Nephron (organoid): ENCODE measurements at regions not wholly inside any gene's neighbourhood (a gene's known extent, or its start where the extent isn't known, plus 50 kb on each side); places are given as distances from the start of the nearest gene placed in this dataset.
A peak's percentile ranks its signal among the peaks of the same experiment; 100 is the strongest.

Experiments used
- H3K27ac Mint-ChIP-seq, 3 experiments: 2 replicates each; pipeline ENCODE4 v1.8.0; 2020; ENCODE audit warnings: mixed read lengths in 3 of 3, mild to moderate bottlenecking in 2 of 3, moderate library complexity in 1 of 3
- H3K27me3 Mint-ChIP-seq: 2 replicates; pipeline ENCODE4 v1.8.0; 2021; ENCODE audit warnings: low read depth, mild to moderate bottlenecking, moderate library complexity, mixed read lengths
- H3K36me3 Mint-ChIP-seq: 2 replicates; pipeline ENCODE4 v1.8.0; 2020; ENCODE audit warnings: low read depth, mixed read lengths
- H3K4me1 Mint-ChIP-seq: 2 replicates; pipeline ENCODE4 v1.8.0; 2020; ENCODE audit warnings: mixed read lengths
- H3K4me3 Mint-ChIP-seq, 3 experiments: 2 replicates each; pipeline ENCODE4 v1.8.0; 2020; ENCODE audit warnings: mild to moderate bottlenecking in 3 of 3, mixed read lengths in 3 of 3, moderate library complexity in 2 of 3
- H3K9me3 Mint-ChIP-seq: 2 replicates; pipeline ENCODE4 v1.8.0; 2020; ENCODE audit warnings: mixed read lengths
- CTCF ChIP-seq, 3 experiments: fragments of 200-600 bp; sonication (generic); IDR thresholded peaks; one replicate each; pipeline ENCODE4 v1.5.0; 2021; ENCODE audit warnings: antibody characterized with exemption in 3 of 3; ENCODE audit not compliant: unreplicated experiment in 3 of 3

- no peaks in the 10 kb centered on the region for H3K27me3 Mint-ChIP-seq
- no peaks in the 10 kb centered on the region for H3K4me1 Mint-ChIP-seq
- no peak for TF ChIP-seq CTCF (IDR thresholded peaks at IDR 0.05; ENCODE audit: unreplicated experiment in 3 of 3)
- H3K9me3 Mint-ChIP-seq, result no peaks in the 10 kb centered on the region
- peak overlapping the region in 1 of 3 experiments; percentile 21 for H3K27ac Mint-ChIP-seq
- no peak overlapping the region for H3K4me3 Mint-ChIP-seq
- no peaks in the 10 kb centered on the region for H3K36me3 Mint-ChIP-seq
Observed at GRCh38 chr4:138078253-138078652, 163.9 kb downstream of the SLC7A11 start.

- Mint-ChIP-seq H3K4me3 (no peak overlapping the region), H3K9me3 (no peaks in the 10 kb centered on the region), H3K4me1 (no peaks in the 10 kb centered on the region), H3K27me3 (no peaks in the 10 kb centered on the region), H3K27ac (no peak overlapping the region), H3K36me3 (no peaks in the 10 kb centered on the region)
- TF ChIP-seq CTCF (IDR thresholded peaks at IDR 0.05; ENCODE audit: unreplicated experiment in 3 of 3), result no peak
Observed at GRCh38 chr4:138076561-138076960, 165.6 kb downstream of the SLC7A11 start.

GRCh38 chr4:138070816-138071215, 171.3 kb downstream of the SLC7A11 start:
- Mint-ChIP-seq H3K27me3 (no peaks in the 10 kb centered on the region), H3K27ac (no peak overlapping the region), H3K4me1 (no peaks in the 10 kb centered on the region), H3K9me3 (peaks cover 6% of the 10 kb centered on the region), H3K4me3 (no peak overlapping the region), H3K36me3 (no peaks in the 10 kb centered on the region)
- no peak for TF ChIP-seq CTCF (IDR thresholded peaks at IDR 0.05; ENCODE audit: unreplicated experiment in 3 of 3)

GRCh38 chr4:138063581-138063980, 178.6 kb downstream of the SLC7A11 start:
- H3K4me1 Mint-ChIP-seq, result no peaks in the 10 kb centered on the region
- peaks cover 9% of the 10 kb centered on the region for H3K9me3 Mint-ChIP-seq
- TF ChIP-seq CTCF (IDR thresholded peaks at IDR 0.05; ENCODE audit: unreplicated experiment in 3 of 3), result no peak
- H3K4me3 Mint-ChIP-seq, result no peak overlapping the region
- no peak overlapping the region for H3K27ac Mint-ChIP-seq
- peaks cover 4% of the 10 kb centered on the region for H3K27me3 Mint-ChIP-seq
- H3K36me3 Mint-ChIP-seq, result peaks cover 4% of the 10 kb centered on the region

- Mint-ChIP-seq H3K4me1 (no peaks in the 10 kb centered on the region), H3K36me3 (peaks cover 4% of the 10 kb centered on the region), H3K27me3 (peaks cover 4% of the 10 kb centered on the region), H3K9me3 (peaks cover 9% of the 10 kb centered on the region), H3K27ac (no peak overlapping the region), H3K4me3 (no peak overlapping the region)
- no peak for TF ChIP-seq CTCF (IDR thresholded peaks at IDR 0.05; ENCODE audit: unreplicated experiment in 3 of 3)
Observed at GRCh38 chr4:138062929-138063328, 179.2 kb downstream of the SLC7A11 start.

- Mint-ChIP-seq H3K4me1 (peaks cover 19% of the 10 kb centered on the region), H3K27me3 (no peaks in the 10 kb centered on the region), H3K27ac (no peak overlapping the region), H3K9me3 (no peaks in the 10 kb centered on the region), H3K36me3 (no peaks in the 10 kb centered on the region), H3K4me3 (no peak overlapping the region)
- no peak for TF ChIP-seq CTCF (IDR thresholded peaks at IDR 0.05; ENCODE audit: unreplicated experiment in 3 of 3)
Observed at GRCh38 chr4:138056541-138056940, 185.6 kb downstream of the SLC7A11 start.
